Mesenchymal stem cell (in vitro differentiated cells and primary cell): ENCODE measurements at regions not wholly inside any gene's neighbourhood (a gene's known extent, or its start where the extent isn't known, plus 50 kb on each side); places are given as distances from the start of the nearest gene placed in this dataset.

Experiments
- DNase-seq: peaks from one replicate; pipeline ENCODE4 v3.0.0-alpha.2; 2013
- H2AFZ ChIP-seq: one replicate; pipeline ENCODE4 v1.6.1; 2013; ENCODE audit warnings: low read depth, mild to moderate bottlenecking, control low read depth, inconsistent platforms, low read length, moderate library complexity
- H2AK5ac ChIP-seq: 2 replicates; pipeline ENCODE4 v1.6.1; 2013; ENCODE audit warnings: low read length, moderate library complexity, mild to moderate bottlenecking, inconsistent platforms; ENCODE audit not compliant: severe bottlenecking
- H2BK120ac ChIP-seq: one replicate; pipeline ENCODE4 v1.6.1; 2013; ENCODE audit warnings: low read depth, mild to moderate bottlenecking, inconsistent platforms, low read length, moderate library complexity
- H2BK12ac ChIP-seq, 2 experiments: one replicate each; pipeline ENCODE4 v1.6.1; 2013; ENCODE audit warnings: inconsistent platforms in 2 of 2, low read length in 2 of 2, mild to moderate bottlenecking in 2 of 2, moderate library complexity in 2 of 2, control low read depth in 1 of 2
- H2BK15ac ChIP-seq: one replicate; pipeline ENCODE4 v1.6.1; 2013; ENCODE audit warnings: mild to moderate bottlenecking, low read depth, inconsistent platforms; ENCODE audit not compliant: poor library complexity, severe bottlenecking
- H2BK5ac ChIP-seq: 2 replicates; pipeline ENCODE4 v1.6.1; 2013; ENCODE audit warnings: low read depth, mild to moderate bottlenecking, low read length, control low read depth, inconsistent platforms; ENCODE audit not compliant: poor library complexity, severe bottlenecking
- H3K14ac ChIP-seq, 2 experiments: one replicate each; pipeline ENCODE4 v1.6.1; 2013; ENCODE audit warnings: inconsistent platforms in 2 of 2, low read length in 2 of 2, control low read depth in 1 of 2, mild to moderate bottlenecking in 1 of 2, moderate library complexity in 1 of 2
- H3K18ac ChIP-seq, 2 experiments: one replicate each; pipeline ENCODE4 v1.6.1; 2013; ENCODE audit warnings: inconsistent platforms in 2 of 2, low read length in 2 of 2, control low read depth in 1 of 2, low read depth in 1 of 2, mild to moderate bottlenecking in 1 of 2
- H3K23ac ChIP-seq, 2 experiments: one replicate each; pipeline ENCODE4 v1.6.1; 2013; ENCODE audit warnings: inconsistent platforms in 2 of 2, low read length in 2 of 2, mild to moderate bottlenecking in 2 of 2, moderate library complexity in 2 of 2, control low read depth in 1 of 2
- H3K27ac ChIP-seq: 2 replicates; pipeline ENCODE4 v1.5.1; 2013; ENCODE audit warnings: mild to moderate bottlenecking, moderate library complexity, low read length, control low read depth, inconsistent platforms; ENCODE audit not compliant: poor library complexity, severe bottlenecking
- H3K27me3 ChIP-seq, 2 experiments: 2 replicates each; pipeline versions ENCODE4 v1.6.1 to v1.7.0; 2013; ENCODE audit warnings: low read length in 2 of 2, mild to moderate bottlenecking in 2 of 2, moderate library complexity in 2 of 2, control low read depth in 1 of 2, inconsistent platforms in 1 of 2; ENCODE audit not compliant: control insufficient read depth in 1 of 2, insufficient read depth in 1 of 2
- H3K36me3 ChIP-seq, 2 experiments: 2 replicates each; pipeline versions ENCODE4 v1.6.1 to v1.7.0; 2013; ENCODE audit warnings: low read length in 2 of 2, control low read depth in 1 of 2, inconsistent platforms in 1 of 2, low read depth in 1 of 2, mild to moderate bottlenecking in 1 of 2; ENCODE audit not compliant: insufficient read depth in 2 of 2, control insufficient read depth in 1 of 2
- H3K4ac ChIP-seq, 2 experiments: one replicate each; pipeline ENCODE4 v1.6.1; 2013; ENCODE audit warnings: inconsistent platforms in 2 of 2, low read length in 2 of 2, mild to moderate bottlenecking in 2 of 2, moderate library complexity in 2 of 2, control low read depth in 1 of 2, low read depth in 1 of 2
- H3K4me1 ChIP-seq: 2 replicates; pipeline ENCODE4 v1.6.1; 2013; ENCODE audit warnings: low read depth, low read length, control low read depth; ENCODE audit not compliant: control insufficient read depth, insufficient read depth
- H3K4me2 ChIP-seq: 2 replicates; pipeline ENCODE4 v1.6.1; 2013; ENCODE audit warnings: low read length, mild to moderate bottlenecking, inconsistent platforms; ENCODE audit not compliant: poor library complexity, severe bottlenecking
- H3K4me3 ChIP-seq, 2 experiments: 2 replicates each; pipeline versions ENCODE4 v1.5.1 to v1.7.0; 2013; ENCODE audit warnings: low read length in 2 of 2, mild to moderate bottlenecking in 2 of 2, control low read depth in 1 of 2, low read depth in 1 of 2; ENCODE audit not compliant: insufficient read depth in 1 of 2
- H3K79me1 ChIP-seq: replicated peaks from 2 replicates; pipeline ENCODE4 v1.6.1; 2013; ENCODE audit warnings: mild to moderate bottlenecking, control low read depth, low read length, inconsistent platforms; ENCODE audit not compliant: poor library complexity, severe bottlenecking
- H3K9ac ChIP-seq: 2 replicates; pipeline ENCODE4 v1.7.0; 2013; ENCODE audit warnings: mild to moderate bottlenecking, low read length, moderate library complexity
- H3K9me3 ChIP-seq: 2 replicates; pipeline ENCODE4 v1.7.0; 2013; ENCODE audit warnings: mild to moderate bottlenecking, low read length; ENCODE audit not compliant: control insufficient read depth
- H4K8ac ChIP-seq: one replicate; pipeline ENCODE4 v1.6.1; 2013; ENCODE audit warnings: inconsistent platforms, mild to moderate bottlenecking, low read length, moderate library complexity
- H4K91ac ChIP-seq: one replicate; pipeline ENCODE4 v1.6.1; 2013; ENCODE audit warnings: mild to moderate bottlenecking, low read length, inconsistent platforms
- WGBS: methylation state at CpG from one replicate; pipeline ENCODE4 v1.1.7; 2013; ENCODE audit warnings: mixed read lengths; 5-methylcytosine and 5-hydroxymethylcytosine counted together

- no peak overlapping the region for H2BK5ac ChIP-seq
- no peaks in the 10 kb centered on the region for H3K27me3 ChIP-seq
Observed at GRCh38 chr15:62779036-62779770, 263.3 kb upstream of the TPM1 start.

GRCh38 chr15:62779899-62780298, 262.6 kb upstream of the TPM1 start:
- Histone ChIP-seq H2BK5ac (no peak overlapping the region), H2BK15ac (no peak overlapping the region), H3K9ac (peak overlapping the region; percentile 62), H3K18ac (peak overlapping the region in 1 of 2 experiments; percentile 63), H3K79me1 (peaks cover 2% of the 10 kb centered on the region), H4K8ac (no peak overlapping the region), H3K14ac (no peak overlapping the region), H3K4me2 (no peak overlapping the region), H2AFZ (no peak overlapping the region), H3K27ac (no peak overlapping the region), H2BK12ac (peak overlapping the region; percentile 15 to 75), H3K9me3 (no peaks in the 10 kb centered on the region), H3K4me3 (no peak overlapping the region), H4K91ac (peak overlapping the region; percentile 58), H3K23ac (no peak overlapping the region), H3K36me3 (peaks cover 13 to 53% of the 10 kb centered on the region in 2 experiments), H3K27me3 (no peaks in the 10 kb centered on the region), H2BK120ac (peak overlapping the region; percentile 11), H3K4ac (peak overlapping the region in 1 of 2 experiments; percentile 0), H3K4me1 (peaks cover 16% of the 10 kb centered on the region), H2AK5ac (no peak overlapping the region)
- WGBS: 76% methylated on average over 2 of the region's 3 CpGs
- no peak for DNase-seq

More at GRCh38 chr15:62779036-62779770, 263.3 kb upstream of the TPM1 start:
- H3K27ac ChIP-seq: no peak overlapping the region
- 88% methylated on average over 6 of the region's 8 CpGs for WGBS
- H3K9ac ChIP-seq: peak overlapping the region; percentile 62
- peak overlapping the region; percentile 31 to 63 for H3K18ac ChIP-seq
- H3K23ac ChIP-seq: no peak overlapping the region
- DNase-seq: peak; percentile 73
- peak overlapping the region; percentile 18 to 75 for H2BK12ac ChIP-seq
- no peak overlapping the region for H3K4me3 ChIP-seq
- H3K36me3 ChIP-seq: peaks cover 13 to 52% of the 10 kb centered on the region in 2 experiments
- peak overlapping the region in 1 of 2 experiments; percentile 25 for H3K4ac ChIP-seq
- H3K4me2 ChIP-seq: no peak overlapping the region
- no peak overlapping the region for H2BK15ac ChIP-seq
- no peak overlapping the region for H3K14ac ChIP-seq
- no peak overlapping the region for H2AFZ ChIP-seq
- H3K4me1 ChIP-seq: peaks cover 16% of the 10 kb centered on the region
- H2AK5ac ChIP-seq: no peak overlapping the region
- H3K9me3 ChIP-seq: no peaks in the 10 kb centered on the region
- no peak overlapping the region for H2BK120ac ChIP-seq
- peak overlapping the region; percentile 58 for H4K91ac ChIP-seq
- H4K8ac ChIP-seq: no peak overlapping the region
- peaks cover 2% of the 10 kb centered on the region for H3K79me1 ChIP-seq

GRCh38 chr15:62781081-62781497, 261.5 kb upstream of the TPM1 start:
- H2AFZ ChIP-seq: no peak overlapping the region
- H2AK5ac ChIP-seq: peak overlapping the region; percentile 33
- no peak overlapping the region for H3K4me2 ChIP-seq
- peaks cover 2% of the 10 kb centered on the region for H3K79me1 ChIP-seq
- peak overlapping the region; percentile 43 to 90 for H3K18ac ChIP-seq
- H3K9me3 ChIP-seq: no peaks in the 10 kb centered on the region
- H2BK120ac ChIP-seq: no peak overlapping the region
- no peak overlapping the region for H4K8ac ChIP-seq
- peak overlapping the region in 1 of 2 experiments; percentile 44 for H3K4ac ChIP-seq
- peak; percentile 87 for DNase-seq
- H3K36me3 ChIP-seq: peaks cover 9 to 52% of the 10 kb centered on the region in 2 experiments
- no peak overlapping the region for H3K23ac ChIP-seq
- WGBS: 5% methylated on average over 5 of the region's 5 CpGs
- no peaks in the 10 kb centered on the region for H3K27me3 ChIP-seq
- H3K4me3 ChIP-seq: no peak overlapping the region
- no peak overlapping the region for H4K91ac ChIP-seq
- H3K14ac ChIP-seq: no peak overlapping the region
- peak overlapping the region in 1 of 2 experiments; percentile 5 for H2BK12ac ChIP-seq
- H3K27ac ChIP-seq: no peak overlapping the region
- no peak overlapping the region for H2BK5ac ChIP-seq
- no peak overlapping the region for H3K9ac ChIP-seq
- H2BK15ac ChIP-seq: no peak overlapping the region
- peaks cover 19% of the 10 kb centered on the region for H3K4me1 ChIP-seq

DNA sequence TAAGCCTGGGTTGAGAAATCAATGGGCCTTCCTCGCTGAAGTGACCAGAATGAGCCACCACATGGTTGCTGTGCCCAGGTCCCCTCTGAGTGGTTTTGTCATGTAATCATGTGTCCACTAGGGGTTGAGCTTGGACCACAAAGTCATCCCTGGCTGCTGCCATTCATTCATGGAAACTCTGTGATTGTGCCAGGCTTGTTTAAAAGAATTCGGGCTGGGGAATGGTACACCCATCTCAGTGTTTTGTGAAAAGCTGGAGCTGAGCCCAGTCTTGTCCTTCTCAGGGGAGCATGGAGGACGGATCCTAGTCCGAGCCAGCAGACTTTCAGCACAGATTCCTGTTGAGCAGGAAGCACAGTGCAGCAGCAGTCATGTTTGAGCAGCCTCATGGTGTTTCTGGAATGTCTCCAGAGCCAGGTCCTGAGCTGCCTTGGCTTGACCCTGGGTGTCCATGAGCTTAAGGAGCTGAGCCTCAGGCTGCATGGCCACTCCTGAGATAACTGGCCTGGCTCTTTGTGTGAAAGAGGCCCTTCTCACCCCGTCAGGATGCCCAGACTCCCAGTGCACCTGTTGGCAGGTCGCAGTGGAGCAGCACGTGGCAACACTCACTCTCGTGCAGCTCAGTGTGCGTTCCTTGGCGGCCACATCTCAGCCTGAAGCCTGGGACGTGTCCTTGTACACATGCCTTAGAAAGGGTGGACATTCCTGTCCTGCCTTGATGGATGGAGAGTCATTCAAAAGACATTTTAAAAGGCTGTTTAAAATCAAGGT, 260.3 kb upstream of the TPM1 start:
- Histone ChIP-seq H3K14ac (peak overlapping the region in 1 of 2 experiments; percentile 99), H2BK5ac (peak overlapping the region; percentile 36), H3K27me3 (no peaks in the 10 kb centered on the region), H2BK12ac (peak overlapping the region; percentile 33 to 87), H2AK5ac (peak overlapping the region; percentile 87), H4K8ac (peak overlapping the region; percentile 24), H2BK15ac (no peak overlapping the region), H4K91ac (peak overlapping the region; percentile 62), H3K4ac (peak overlapping the region; percentile 19 to 93), H3K9me3 (no peaks in the 10 kb centered on the region), H3K4me1 (peaks cover 20% of the 10 kb centered on the region), H3K4me3 (no peak overlapping the region), H3K23ac (no peak overlapping the region), H2BK120ac (peak overlapping the region; percentile 81), H3K18ac (peak overlapping the region; percentile 47 to 98), H3K9ac (no peak overlapping the region), H3K4me2 (no peak overlapping the region), H3K79me1 (peaks cover 2% of the 10 kb centered on the region), H3K36me3 (peaks cover 6 to 49% of the 10 kb centered on the region in 2 experiments), H2AFZ (no peak overlapping the region), H3K27ac (peak overlapping the region; percentile 74)
- 52% methylated on average over 11 of the region's 11 CpGs for WGBS
- DNase-seq: peak; percentile 85
